ENCODE measurements at regions not wholly inside any gene's neighbourhood (a gene's known extent, or its start where the extent isn't known, plus 50 kb on each side); places are given as distances from the start of the nearest gene placed in this dataset.
"Not testable (repeated sequence)": the region's sequence is repeated elsewhere in the genome, so short reads cannot be mapped to it uniquely, and the experiment has no call there.

DNA sequence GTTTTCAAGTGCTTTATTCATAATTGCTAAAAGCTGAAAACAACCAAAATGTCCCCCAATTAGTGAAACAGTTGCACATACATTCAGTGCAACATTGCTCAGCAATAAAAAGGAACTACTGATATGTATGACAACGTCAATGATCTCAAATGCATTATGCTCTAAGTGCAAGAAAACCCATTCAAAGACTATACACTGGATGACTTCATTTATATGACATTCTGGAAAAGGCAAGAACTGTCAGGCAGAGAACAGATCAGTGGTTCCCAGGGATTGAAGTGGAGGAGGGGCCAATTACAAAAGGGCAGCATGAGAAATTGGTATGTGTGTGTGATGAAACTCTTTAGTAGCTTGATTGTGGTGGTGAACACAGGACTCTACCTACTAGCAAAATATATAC lies 585.6 kb downstream of the TBL1XR1 start:
- Histone ChIP-seq H3K4me3 (ENCODE audit: low read length) (no peak overlapping the region), H3K36me3 (ENCODE audit: insufficient read depth, low read length) (no peaks in the 10 kb centered on the region), H3K9me2 (replicated peaks; ENCODE audit: insufficient read depth, low read length) (no peaks in the 10 kb centered on the region), H3K27ac (ENCODE audit: low read length) (no peak overlapping the region), H2AFZ (ENCODE audit: low read length) (no peak overlapping the region), H4K20me1 (ENCODE audit: insufficient read depth, low read depth, low read length) (no peaks in the 10 kb centered on the region), H3K27me3 (ENCODE audit: low read length) (no peaks in the 10 kb centered on the region), H3K79me2 (ENCODE audit: low read length) (no peaks in the 10 kb centered on the region), H3K4me1 (ENCODE audit: low read length) (no peaks in the 10 kb centered on the region), H3K9ac (ENCODE audit: low read length) (no peak overlapping the region), H3K4me2 (ENCODE audit: low read depth, low read length, poor library complexity, severe bottlenecking) (no peak overlapping the region), H3K9me3 (ENCODE audit: low read length) (no peaks in the 10 kb centered on the region)
- DNase-seq: no peak

DNA sequence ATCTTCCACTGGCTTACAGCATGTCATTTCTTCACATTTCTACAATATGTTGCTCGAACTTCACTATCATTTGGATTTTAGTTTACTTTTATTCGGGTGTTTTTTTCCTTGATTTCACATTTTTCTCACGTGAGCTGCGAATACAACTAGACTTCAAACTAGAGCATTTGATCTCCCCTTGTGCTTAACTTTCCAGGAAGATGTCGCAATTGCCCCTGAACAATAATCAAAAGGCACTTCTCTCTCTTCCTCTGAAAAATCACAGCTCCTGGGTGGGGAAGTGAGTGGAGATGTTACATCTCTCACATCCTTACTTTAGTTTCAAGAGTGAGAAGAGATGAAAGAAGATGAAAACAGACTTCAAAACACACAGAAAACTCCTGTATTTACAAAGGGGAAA lies 587.9 kb downstream of the TBL1XR1 start:
- Histone ChIP-seq H2AFZ (ENCODE audit: low read length) (no peak overlapping the region), H3K9me3 (ENCODE audit: low read length) (no peaks in the 10 kb centered on the region), H3K27me3 (ENCODE audit: low read length) (no peaks in the 10 kb centered on the region), H3K9me2 (replicated peaks; ENCODE audit: insufficient read depth, low read length) (no peaks in the 10 kb centered on the region), H3K4me2 (ENCODE audit: low read depth, low read length, poor library complexity, severe bottlenecking) (no peak overlapping the region), H3K4me1 (ENCODE audit: low read length) (no peaks in the 10 kb centered on the region), H3K27ac (ENCODE audit: low read length) (no peak overlapping the region), H3K36me3 (ENCODE audit: insufficient read depth, low read length) (no peaks in the 10 kb centered on the region), H3K79me2 (ENCODE audit: low read length) (no peaks in the 10 kb centered on the region), H3K4me3 (ENCODE audit: low read length) (no peak overlapping the region), H3K9ac (ENCODE audit: low read length) (no peak overlapping the region), H4K20me1 (ENCODE audit: insufficient read depth, low read depth, low read length) (no peaks in the 10 kb centered on the region)
- DNase-seq: no peak

DNA sequence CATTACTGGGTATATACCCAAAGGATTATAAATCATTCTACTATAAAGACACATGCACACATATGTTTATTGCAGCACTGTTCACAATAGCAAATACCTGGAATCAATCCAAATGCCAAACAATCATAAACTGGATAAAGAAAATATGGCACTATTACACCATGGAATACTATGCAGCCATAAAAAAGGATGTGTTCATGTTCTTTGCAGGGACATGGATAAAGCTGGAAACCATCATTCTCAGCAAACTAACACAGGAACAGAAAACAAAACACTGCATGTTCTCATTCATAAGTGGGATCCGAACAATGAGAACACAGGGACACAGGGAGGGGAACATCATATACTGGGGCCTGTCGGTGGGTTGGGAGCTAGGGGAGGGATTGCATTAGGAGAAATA lies 591.7 kb downstream of the TBL1XR1 start:
- not testable (repeated sequence) for H3K9ac ChIP-seq (ENCODE audit: low read length); DNase-seq; H3K79me2 ChIP-seq (ENCODE audit: low read length); H3K4me2 ChIP-seq (ENCODE audit: low read depth, low read length, poor library complexity, severe bottlenecking); H3K36me3 ChIP-seq (ENCODE audit: insufficient read depth, low read length); H3K9me2 ChIP-seq (replicated peaks; ENCODE audit: insufficient read depth, low read length); H3K4me3 ChIP-seq (ENCODE audit: low read length); H3K9me3 ChIP-seq (ENCODE audit: low read length); H3K27me3 ChIP-seq (ENCODE audit: low read length); H3K4me1 ChIP-seq (ENCODE audit: low read length); H4K20me1 ChIP-seq (ENCODE audit: insufficient read depth, low read depth, low read length); H3K27ac ChIP-seq (ENCODE audit: low read length); H2AFZ ChIP-seq (ENCODE audit: low read length)

DNA sequence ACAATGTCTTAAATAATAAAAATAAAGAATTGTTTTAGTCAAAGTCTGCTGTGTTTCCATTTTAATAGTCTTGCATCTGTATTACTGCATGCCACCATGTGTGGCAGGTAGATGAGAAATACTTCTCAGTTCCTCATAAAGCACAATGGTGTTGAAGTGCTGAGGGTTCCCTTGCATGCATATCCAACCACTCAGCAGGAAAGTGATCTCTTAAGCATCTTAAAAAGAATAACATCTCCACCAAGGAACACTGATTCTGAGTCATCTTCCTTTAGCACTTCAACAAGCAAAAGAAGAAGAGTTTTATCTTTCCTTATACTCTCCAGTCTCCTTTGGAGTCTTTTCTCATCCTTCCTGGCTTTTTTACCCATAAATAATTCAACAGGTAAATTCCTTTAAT lies 602.0 kb downstream of the TBL1XR1 start:
- no peak for DNase-seq
- Histone ChIP-seq H3K27ac (ENCODE audit: low read length) (no peak overlapping the region), H3K79me2 (ENCODE audit: low read length) (no peaks in the 10 kb centered on the region), H3K4me3 (ENCODE audit: low read length) (no peak overlapping the region), H3K9me3 (ENCODE audit: low read length) (no peaks in the 10 kb centered on the region), H3K36me3 (ENCODE audit: insufficient read depth, low read length) (no peaks in the 10 kb centered on the region), H4K20me1 (ENCODE audit: insufficient read depth, low read depth, low read length) (no peaks in the 10 kb centered on the region), H3K4me2 (ENCODE audit: low read depth, low read length, poor library complexity, severe bottlenecking) (no peak overlapping the region), H3K27me3 (ENCODE audit: low read length) (no peaks in the 10 kb centered on the region), H3K4me1 (ENCODE audit: low read length) (no peaks in the 10 kb centered on the region), H3K9me2 (replicated peaks; ENCODE audit: insufficient read depth, low read length) (no peaks in the 10 kb centered on the region), H2AFZ (ENCODE audit: low read length) (no peak overlapping the region), H3K9ac (ENCODE audit: low read length) (no peak overlapping the region)

DNA sequence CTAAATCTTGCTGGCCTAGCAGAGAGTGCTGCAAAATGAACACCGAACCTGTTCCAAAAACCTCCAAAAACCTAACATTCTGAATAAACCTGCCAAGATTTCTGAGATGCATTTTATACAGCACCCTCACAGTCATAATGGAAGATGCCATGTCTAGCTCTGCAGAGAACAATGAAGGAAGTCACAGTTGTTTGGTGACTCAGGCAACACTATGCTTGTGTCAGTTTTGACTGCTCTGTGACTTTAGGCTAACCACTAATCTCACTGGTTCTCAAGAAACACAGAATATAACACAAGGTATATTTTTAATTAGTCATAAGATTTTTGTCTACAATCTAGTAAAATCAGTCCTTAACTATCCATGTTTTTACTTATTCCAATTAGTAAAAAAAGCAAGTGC lies 606.6 kb downstream of the TBL1XR1 start:
- H3K9me3 ChIP-seq (ENCODE audit: low read length): peaks cover 8% of the 10 kb centered on the region
- no peaks in the 10 kb centered on the region for H3K4me1 ChIP-seq (ENCODE audit: low read length)
- no peaks in the 10 kb centered on the region for H3K36me3 ChIP-seq (ENCODE audit: insufficient read depth, low read length)
- H3K4me2 ChIP-seq (ENCODE audit: low read depth, low read length, poor library complexity, severe bottlenecking): no peak overlapping the region
- no peak overlapping the region for H3K27ac ChIP-seq (ENCODE audit: low read length)
- no peak overlapping the region for H2AFZ ChIP-seq (ENCODE audit: low read length)
- no peaks in the 10 kb centered on the region for H3K79me2 ChIP-seq (ENCODE audit: low read length)
- H3K27me3 ChIP-seq (ENCODE audit: low read length): no peaks in the 10 kb centered on the region
- H3K9me2 ChIP-seq (replicated peaks; ENCODE audit: insufficient read depth, low read length): no peaks in the 10 kb centered on the region
- no peaks in the 10 kb centered on the region for H4K20me1 ChIP-seq (ENCODE audit: insufficient read depth, low read depth, low read length)
- H3K4me3 ChIP-seq (ENCODE audit: low read length): no peak overlapping the region
- H3K9ac ChIP-seq (ENCODE audit: low read length): no peak overlapping the region
- DNase-seq: no peak

DNA sequence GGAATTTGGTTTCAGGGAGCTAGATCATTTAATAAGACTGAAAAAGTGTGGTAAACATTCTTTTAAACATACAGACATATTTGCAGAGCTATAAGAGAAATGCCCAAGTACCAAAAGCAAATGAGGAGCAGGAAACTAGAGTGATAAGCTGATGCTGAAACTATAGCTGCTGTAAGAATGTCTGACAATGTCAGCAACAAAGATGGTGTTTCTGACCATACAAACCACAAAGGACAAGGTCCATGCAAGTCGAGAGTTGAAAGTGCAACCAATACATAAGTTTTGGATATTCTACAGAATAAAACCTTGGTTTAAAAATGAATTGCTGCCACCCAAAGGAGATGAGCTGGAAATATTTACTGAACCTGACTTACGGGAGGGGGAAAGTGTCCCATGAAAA lies 610.2 kb downstream of the TBL1XR1 start:
- Histone ChIP-seq H3K4me2 (ENCODE audit: low read depth, low read length, poor library complexity, severe bottlenecking) (no peak overlapping the region), H3K79me2 (ENCODE audit: low read length) (no peaks in the 10 kb centered on the region), H3K27me3 (ENCODE audit: low read length) (no peaks in the 10 kb centered on the region), H3K27ac (ENCODE audit: low read length) (no peak overlapping the region), H3K36me3 (ENCODE audit: insufficient read depth, low read length) (no peaks in the 10 kb centered on the region), H2AFZ (ENCODE audit: low read length) (no peak overlapping the region), H4K20me1 (ENCODE audit: insufficient read depth, low read depth, low read length) (no peaks in the 10 kb centered on the region), H3K4me1 (ENCODE audit: low read length) (no peaks in the 10 kb centered on the region), H3K4me3 (ENCODE audit: low read length) (no peak overlapping the region), H3K9ac (ENCODE audit: low read length) (no peak overlapping the region), H3K9me2 (replicated peaks; ENCODE audit: insufficient read depth, low read length) (no peaks in the 10 kb centered on the region), H3K9me3 (ENCODE audit: low read length) (peaks cover 13% of the 10 kb centered on the region)
- DNase-seq: no peak

DNA sequence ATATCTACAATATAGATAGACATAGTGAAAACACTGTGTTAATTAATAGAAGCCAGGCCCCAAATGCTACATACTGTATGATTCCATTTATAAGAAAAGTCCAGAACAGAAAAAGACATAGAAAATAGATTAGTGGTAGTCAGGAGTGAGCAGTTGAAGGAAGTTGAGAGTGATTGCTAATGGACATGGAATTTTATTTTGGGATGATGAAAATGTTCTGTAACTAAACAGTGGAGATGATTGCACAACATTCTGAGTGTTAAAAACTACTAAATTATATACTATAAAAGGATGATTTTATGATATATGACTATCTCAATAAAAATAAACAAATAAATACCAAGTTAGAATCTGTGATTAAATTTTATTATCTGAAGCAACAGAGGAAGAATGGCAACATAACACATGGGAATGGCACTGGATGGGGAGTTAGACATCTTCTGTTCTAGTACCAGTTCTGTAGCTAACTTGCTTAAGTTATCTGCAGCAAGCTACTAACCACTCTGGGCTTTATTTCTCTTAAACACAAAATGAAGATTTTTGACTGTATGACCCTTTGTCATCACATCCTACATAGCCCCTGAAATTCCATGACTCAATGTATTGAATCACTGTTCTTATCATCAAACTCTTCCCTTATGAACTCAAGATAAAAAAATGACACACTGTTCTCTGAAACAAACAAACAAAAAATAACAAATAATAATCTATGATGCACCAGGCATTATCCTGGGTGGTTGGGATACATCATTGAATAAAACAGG lies 612.7 kb downstream of the TBL1XR1 start:
- H3K27ac ChIP-seq (ENCODE audit: low read length): no peak overlapping the region
- H3K9ac ChIP-seq (ENCODE audit: low read length): no peak overlapping the region
- no peaks in the 10 kb centered on the region for H3K4me1 ChIP-seq (ENCODE audit: low read length)
- no peaks in the 10 kb centered on the region for H3K36me3 ChIP-seq (ENCODE audit: insufficient read depth, low read length)
- DNase-seq: no peak
- H3K4me3 ChIP-seq (ENCODE audit: low read length): no peak overlapping the region
- no peaks in the 10 kb centered on the region for H3K27me3 ChIP-seq (ENCODE audit: low read length)
- H2AFZ ChIP-seq (ENCODE audit: low read length): no peak overlapping the region
- no peaks in the 10 kb centered on the region for H3K9me2 ChIP-seq (replicated peaks; ENCODE audit: insufficient read depth, low read length)
- peaks cover 13% of the 10 kb centered on the region for H3K9me3 ChIP-seq (ENCODE audit: low read length)
- no peaks in the 10 kb centered on the region for H4K20me1 ChIP-seq (ENCODE audit: insufficient read depth, low read depth, low read length)
- H3K79me2 ChIP-seq (ENCODE audit: low read length): no peaks in the 10 kb centered on the region
- no peak overlapping the region for H3K4me2 ChIP-seq (ENCODE audit: low read depth, low read length, poor library complexity, severe bottlenecking)

DNA sequence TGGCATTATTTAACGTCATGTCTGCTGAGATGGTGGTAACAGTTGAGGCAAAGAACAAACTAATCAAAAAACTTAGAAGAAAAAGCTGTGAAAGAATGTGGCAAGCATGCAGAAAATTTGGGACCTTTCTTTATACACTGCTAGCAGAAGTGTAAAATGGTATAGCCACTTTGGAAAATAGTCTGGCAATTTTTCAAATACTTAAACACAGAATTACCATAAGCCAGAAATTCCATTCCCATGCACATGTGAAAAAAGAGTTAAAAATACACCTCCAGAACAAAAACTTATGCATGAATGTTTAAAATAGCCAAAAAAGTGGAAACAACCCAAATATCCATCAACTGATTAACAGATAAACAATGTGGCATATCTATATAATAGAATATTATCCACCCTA lies 613.3 kb downstream of the TBL1XR1 start:
- Histone ChIP-seq H3K4me3 (ENCODE audit: low read length) (no peak overlapping the region), H3K9ac (ENCODE audit: low read length) (no peak overlapping the region), H3K4me1 (ENCODE audit: low read length) (no peaks in the 10 kb centered on the region), H3K9me2 (replicated peaks; ENCODE audit: insufficient read depth, low read length) (no peaks in the 10 kb centered on the region), H2AFZ (ENCODE audit: low read length) (no peak overlapping the region), H3K27me3 (ENCODE audit: low read length) (no peaks in the 10 kb centered on the region), H3K36me3 (ENCODE audit: insufficient read depth, low read length) (no peaks in the 10 kb centered on the region), H3K27ac (ENCODE audit: low read length) (no peak overlapping the region), H4K20me1 (ENCODE audit: insufficient read depth, low read depth, low read length) (no peaks in the 10 kb centered on the region), H3K9me3 (ENCODE audit: low read length) (peaks cover 12% of the 10 kb centered on the region), H3K79me2 (ENCODE audit: low read length) (no peaks in the 10 kb centered on the region), H3K4me2 (ENCODE audit: low read depth, low read length, poor library complexity, severe bottlenecking) (no peak overlapping the region)
- DNase-seq: no peak
